ENCODE measurements at regions not wholly inside any gene's neighbourhood (a gene's known extent, or its start where the extent isn't known, plus 50 kb on each side); places are given as distances from the start of the nearest gene placed in this dataset.

GRCh38 chr22:44424867-44425693 lies 73.0 kb downstream of the RTL6 start:
- no peak for TF ChIP-seq CTCF (conservative IDR thresholded peaks at IDR 0.05 in 1 of 2, IDR thresholded peaks at IDR 0.05 in 1 of 2; ENCODE audit: low read depth in 1 of 2, low read length in 2 of 2)
- TF ChIP-seq EZH2 (IDR thresholded peaks at IDR 0.05; ENCODE audit: low read length, missing control alignments), result no peak
